GM12892 (cell line): ENCODE measurements at regions not wholly inside any gene's neighbourhood (a gene's known extent, or its start where the extent isn't known, plus 50 kb on each side); places are given as distances from the start of the nearest gene placed in this dataset.

Experiments
- DNase-seq: peaks from one replicate; pipeline ENCODE4 v3.0.0; 2011; ENCODE audit not compliant: insufficient read length
- FAIRE-seq: peaks from 2 replicates; lab custom pipeline; 2011; peaks lifted over from hg19 to GRCh38; lab: Jason Lieb, UNC
- POLR2A ChIP-seq: IDR thresholded peaks from 2 replicates; pipeline ENCODE4 v1.6.1; 2011; ENCODE audit warnings: low read depth, low read length, control low read depth
- POLR2AphosphoS5 ChIP-seq: IDR thresholded peaks from 2 replicates; pipeline ENCODE4 v1.6.1; 2011; ENCODE audit warnings: low read depth, low read length, control low read depth
- TAF1 ChIP-seq: IDR thresholded peaks from 2 replicates; pipeline ENCODE4 v1.6.1; 2011; ENCODE audit warnings: low read depth, mild to moderate bottlenecking, control low read depth, low read length, borderline replicate concordance

- TF ChIP-seq POLR2A: no peak
- TF ChIP-seq POLR2AphosphoS5: no peak
- no peak for TF ChIP-seq TAF1
- no peak for DNase-seq
- no peak for FAIRE-seq
Measured at GRCh38 chr9:28289746-28290145, 716.5 kb upstream of the C9orf72 start.

GRCh38 chr9:28293369-28294090 is 720.2 kb upstream of the C9orf72 start:
- no peak for TF ChIP-seq TAF1
- TF ChIP-seq POLR2AphosphoS5: no peak
- TF ChIP-seq POLR2A: no peak
- FAIRE-seq: no peak
- no peak for DNase-seq

- FAIRE-seq (no peak), DNase-seq (no peak)
- TF ChIP-seq POLR2AphosphoS5 (no peak), TAF1 (no peak), POLR2A (no peak)
Measured at GRCh38 chr9:28301281-28301680, 728.0 kb upstream of the C9orf72 start.

- TF ChIP-seq POLR2A (no peak), TAF1 (no peak), POLR2AphosphoS5 (no peak)
- no peak for FAIRE-seq
- DNase-seq: no peak
Measured at GRCh38 chr9:28317745-28318144, 744.5 kb upstream of the C9orf72 start.

GRCh38 chr9:28318515-28318914 is 745.2 kb upstream of the C9orf72 start:
- no peak for DNase-seq
- no peak for FAIRE-seq
- TF ChIP-seq POLR2AphosphoS5 (no peak), TAF1 (no peak), POLR2A (no peak)

GRCh38 chr9:28319981-28320380 is 746.7 kb upstream of the C9orf72 start:
- no peak for TF ChIP-seq TAF1
- TF ChIP-seq POLR2A: no peak
- TF ChIP-seq POLR2AphosphoS5: no peak
- FAIRE-seq: no peak

GRCh38 chr9:28320616-28321015 is 747.3 kb upstream of the C9orf72 start:
- no peak for FAIRE-seq
- no peak for DNase-seq
- no peak for TF ChIP-seq POLR2AphosphoS5
- no peak for TF ChIP-seq POLR2A
- no peak for TF ChIP-seq TAF1

More at GRCh38 chr9:28319981-28320380, 746.7 kb upstream of the C9orf72 start:
- no peak for DNase-seq

GRCh38 chr9:28329323-28329722 is 756.0 kb upstream of the C9orf72 start:
- no peak for TF ChIP-seq POLR2A
- no peak for TF ChIP-seq TAF1
- TF ChIP-seq POLR2AphosphoS5: no peak
- DNase-seq: no peak
- FAIRE-seq: no peak

- DNase-seq (no peak), FAIRE-seq (no peak)
- TF ChIP-seq POLR2A: no peak
- no peak for TF ChIP-seq TAF1
- no peak for TF ChIP-seq POLR2AphosphoS5
Measured at GRCh38 chr9:28332648-28333047, 759.4 kb upstream of the C9orf72 start.

- no peak for FAIRE-seq
- TF ChIP-seq TAF1 (no peak), POLR2A (no peak), POLR2AphosphoS5 (no peak)
- DNase-seq: no peak
Measured at GRCh38 chr9:28341913-28342312, 768.6 kb upstream of the C9orf72 start.

- FAIRE-seq (no peak), DNase-seq (no peak)
- TF ChIP-seq POLR2A (no peak), POLR2AphosphoS5 (no peak), TAF1 (no peak)
Measured at GRCh38 chr9:28342815-28343338, 769.6 kb upstream of the C9orf72 start.

GRCh38 chr9:28363151-28363562 is 789.9 kb upstream of the C9orf72 start:
- FAIRE-seq (no peak), DNase-seq (no peak)
- TF ChIP-seq POLR2AphosphoS5: no peak
- TF ChIP-seq POLR2A: no peak
- no peak for TF ChIP-seq TAF1

GRCh38 chr9:28365020-28365640 is 791.8 kb upstream of the C9orf72 start:
- FAIRE-seq (no peak), DNase-seq (no peak)
- TF ChIP-seq POLR2A (no peak), POLR2AphosphoS5 (no peak), TAF1 (no peak)
